ENCODE measurements at regions not wholly inside any gene's neighbourhood (a gene's known extent, or its start where the extent isn't known, plus 50 kb on each side); places are given as distances from the start of the nearest gene placed in this dataset.

GRCh38 chr1:96049759-96050409 lies 671.7 kb upstream of the PTBP2 start:
- TF ChIP-seq EP300 (IDR thresholded peaks at IDR 0.05; ENCODE audit: low read depth) (no peak), POLR2A (IDR thresholded peaks at IDR 0.05) (no peak), POLR2AphosphoS5 (IDR thresholded peaks at IDR 0.05) (no peak)
